ENCODE measurements at regions not wholly inside any gene's neighbourhood (a gene's known extent, or its start where the extent isn't known, plus 50 kb on each side); places are given as distances from the start of the nearest gene placed in this dataset.

- 69 to 76% methylated on average over 1 of the region's 1 CpG for WGBS, 2 donors
- intact Hi-C loops (cut with DNase I), result no loop called here
- Histone ChIP-seq H3K27me3 (no peaks in the 10 kb centered on the region), H3K9me3 (no peaks in the 10 kb centered on the region), H3K27ac (no peak overlapping the region), H3K4me1 (no peaks in the 10 kb centered on the region), H3K36me3 (no peaks in the 10 kb centered on the region), H3K4me3 (replicated peaks in 1 of 3) (no peak overlapping the region)
- no peak for DNase-seq
- no peak for TF ChIP-seq POLR2A (IDR thresholded peaks at IDR 0.05)
Measured at GRCh38 chr18:73777356-73778031, 370.1 kb downstream of the FBXO15 start.

GRCh38 chr18:73774811-73775509 lies 372.7 kb downstream of the FBXO15 start:
- no peak for DNase-seq
- H3K27me3 ChIP-seq, result no peaks in the 10 kb centered on the region
- H3K4me3 ChIP-seq (replicated peaks in 1 of 3), result no peak overlapping the region
- H3K4me1 ChIP-seq, result no peaks in the 10 kb centered on the region
- WGBS, 2 donors, result 69 to 75% methylated on average over 17 of the region's 17 CpGs
- TF ChIP-seq CTCF (IDR thresholded peaks at IDR 0.05) (no peak), POLR2A (IDR thresholded peaks at IDR 0.05) (no peak)
- H3K9me3 ChIP-seq, result no peaks in the 10 kb centered on the region
- H3K36me3 ChIP-seq, result no peaks in the 10 kb centered on the region
- intact Hi-C loops (cut with DNase I), result no loop called here
- no peak overlapping the region for H3K27ac ChIP-seq

- no peaks in the 10 kb centered on the region for H3K36me3 ChIP-seq
- H3K4me1 ChIP-seq, result no peaks in the 10 kb centered on the region
- 50 to 75% methylated on average over 6 of the region's 6 CpGs for WGBS, 2 donors
- no peaks in the 10 kb centered on the region for H3K27me3 ChIP-seq
- no peak for DNase-seq
- H3K27ac ChIP-seq, result no peak overlapping the region
- no peaks in the 10 kb centered on the region for H3K9me3 ChIP-seq
- TF ChIP-seq POLR2A (IDR thresholded peaks at IDR 0.05) (no peak), CTCF (IDR thresholded peaks at IDR 0.05) (no peak)
- H3K4me3 ChIP-seq (replicated peaks in 1 of 3), result no peak overlapping the region
- intact Hi-C loops (cut with DNase I), result no loop called here
Measured at GRCh38 chr18:73768043-73768442, 379.6 kb downstream of the FBXO15 start.

- H3K27me3 ChIP-seq, result no peaks in the 10 kb centered on the region
- intact Hi-C loops (cut with DNase I), result no loop called here
Measured at GRCh38 chr18:73766910-73767515, 380.6 kb downstream of the FBXO15 start.

GRCh38 chr18:73758446-73758845 lies 389.2 kb downstream of the FBXO15 start:
- Histone ChIP-seq H3K9me3 (no peaks in the 10 kb centered on the region), H3K27ac (no peak overlapping the region), H3K27me3 (no peaks in the 10 kb centered on the region), H3K4me3 (replicated peaks in 1 of 3) (no peak overlapping the region), H3K36me3 (no peaks in the 10 kb centered on the region), H3K4me1 (no peaks in the 10 kb centered on the region)
- WGBS, 2 donors, result 87 to 91% methylated on average over 2 of the region's 2 CpGs
- intact Hi-C loops (cut with DNase I), result no loop called here
- no peak for TF ChIP-seq CTCF (IDR thresholded peaks at IDR 0.05)
- no peak for TF ChIP-seq POLR2A (IDR thresholded peaks at IDR 0.05)
- DNase-seq, result no peak

More at GRCh38 chr18:73766910-73767515, 380.6 kb downstream of the FBXO15 start:
- Histone ChIP-seq H3K4me1 (no peaks in the 10 kb centered on the region), H3K36me3 (no peaks in the 10 kb centered on the region), H3K4me3 (replicated peaks in 1 of 3) (no peak overlapping the region), H3K9me3 (no peaks in the 10 kb centered on the region), H3K27ac (no peak overlapping the region)
- TF ChIP-seq POLR2A (IDR thresholded peaks at IDR 0.05) (no peak), CTCF (IDR thresholded peaks at IDR 0.05) (no peak)
- WGBS, 2 donors, result 62 to 69% methylated on average over 8 of the region's 8 CpGs
- DNase-seq, result no peak

All from thyroid gland (tissue), 4 donors.